GM18951 (cell line): ENCODE measurements at regions not wholly inside any gene's neighbourhood (a gene's known extent, or its start where the extent isn't known, plus 50 kb on each side); places are given as distances from the start of the nearest gene placed in this dataset.

Source experiments
- POLR2A ChIP-seq: IDR thresholded peaks from 4 replicates; pipeline ENCODE4 v1.6.1; 2011; ENCODE audit warnings: mild to moderate bottlenecking; ENCODE audit not compliant: insufficient read length, insufficient read depth; ENCODE audit errors: extremely low read depth
- in situ Hi-C: fragments of 300-500 bp; cut with MboI; formaldehyde crosslinking; loops from one replicate; pipeline ENCODE4 v1.12.0; 2022; ENCODE audit warnings: low sequenced_read_pairs, mixed read lengths, inconsistent platforms; ENCODE audit not compliant: unreplicated experiment

DNA sequence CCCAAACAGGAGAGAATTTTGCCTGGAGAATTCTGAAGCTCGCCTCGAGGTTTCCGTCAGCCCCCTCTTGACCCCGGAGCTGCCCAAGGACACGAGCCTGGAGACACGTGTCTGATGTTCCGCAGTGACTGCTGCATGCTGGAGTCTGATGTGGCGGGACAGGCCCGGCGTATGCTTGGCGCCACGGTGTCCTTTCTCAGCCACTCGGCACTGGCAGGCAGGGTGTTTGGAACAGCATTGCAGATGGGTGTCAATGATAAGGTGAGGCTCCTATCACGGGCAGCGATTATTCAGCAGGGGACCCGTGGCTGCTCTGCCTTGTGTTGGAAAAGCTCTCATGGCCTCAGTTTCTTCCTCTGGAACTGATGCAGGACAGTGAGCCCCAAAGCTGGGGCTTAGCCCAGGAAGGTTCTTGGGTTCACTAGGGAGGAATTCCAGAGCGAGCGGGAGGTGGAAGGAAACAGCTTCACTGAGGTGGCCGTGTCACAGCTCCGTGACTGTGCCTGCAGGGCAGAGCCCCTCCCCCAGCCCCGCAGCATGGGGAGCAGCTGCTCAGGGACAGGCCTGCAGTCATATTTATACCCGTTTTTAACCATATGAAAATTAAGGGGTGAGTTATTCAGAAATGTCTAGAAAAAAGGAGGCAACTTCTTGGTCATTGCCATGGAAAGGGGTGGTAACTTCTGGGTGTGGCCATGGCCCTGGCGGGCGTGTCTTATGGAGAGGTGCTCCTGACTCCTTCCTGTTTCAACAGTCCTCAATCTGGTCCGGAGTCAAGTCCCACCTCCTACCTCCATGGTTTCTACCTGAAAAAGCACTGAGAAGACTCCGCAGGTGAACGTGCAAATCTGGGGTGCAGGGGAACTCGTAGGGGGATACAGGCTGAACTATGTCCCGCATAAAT lies 123.4 kb downstream of the SIK1 start:
- in situ Hi-C loops: no loop called here
- TF ChIP-seq POLR2A: no peak

DNA sequence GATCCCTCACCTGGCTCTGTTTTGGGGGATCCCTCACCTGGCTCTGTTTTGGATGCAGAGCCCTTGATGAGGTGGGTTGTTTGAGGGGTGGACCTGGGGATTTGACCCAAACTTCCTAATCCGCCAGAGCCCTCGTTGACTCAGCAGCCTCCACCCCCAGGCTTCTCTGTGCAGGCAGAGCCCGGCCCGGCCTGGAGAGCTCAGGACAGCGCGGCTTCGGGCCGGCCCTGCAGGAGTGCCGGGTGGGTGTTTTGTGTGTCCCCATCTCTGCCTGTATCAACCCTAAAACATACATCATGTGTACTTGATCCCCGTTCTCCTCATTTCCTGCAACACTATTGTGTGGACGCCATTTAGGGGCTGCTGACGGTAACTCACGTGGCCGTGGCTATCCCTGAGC lies 124.2 kb downstream of the SIK1 start:
- in situ Hi-C loops: no loop called here
- TF ChIP-seq POLR2A: no peak

DNA sequence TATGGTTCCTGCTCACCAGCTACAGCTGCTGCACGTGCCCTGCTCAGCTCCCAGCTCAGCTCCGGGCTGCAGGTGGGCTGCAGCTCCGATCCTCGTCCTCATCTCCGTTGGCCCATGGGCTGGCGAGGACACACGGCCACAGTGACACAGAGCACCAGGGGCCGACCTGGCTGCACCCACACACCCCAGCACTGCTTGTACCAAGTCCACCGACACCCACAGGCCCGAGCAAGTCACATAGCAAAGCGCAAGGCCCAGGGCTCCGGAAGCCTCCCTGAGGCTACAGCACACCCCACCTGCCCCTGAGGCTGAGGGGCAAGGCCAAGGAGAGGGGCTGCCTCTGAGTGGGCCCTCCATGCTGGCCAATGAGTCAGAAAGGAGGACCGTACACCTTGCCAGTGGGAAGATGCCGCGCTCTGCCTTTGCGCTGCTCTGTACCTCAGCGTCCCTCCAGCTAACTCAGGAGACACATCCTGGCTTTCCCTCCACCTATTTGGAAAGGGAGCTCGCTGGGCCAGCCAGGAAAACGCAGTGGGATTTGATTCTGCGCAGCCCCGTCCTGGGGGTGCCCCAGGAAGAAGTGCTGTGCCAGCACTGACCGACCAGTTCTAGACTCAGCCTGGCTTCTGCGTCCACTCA lies 124.8 kb downstream of the SIK1 start:
- in situ Hi-C loops: no loop called here
- no peak for TF ChIP-seq POLR2A

GRCh38 chr21:43301409-43302061 lies 125.4 kb downstream of the SIK1 start:
- in situ Hi-C loops: no loop called here
- no peak for TF ChIP-seq POLR2A

GRCh38 chr21:43300496-43301408 lies 126.2 kb downstream of the SIK1 start:
- no peak for TF ChIP-seq POLR2A
- in situ Hi-C loops: no loop called here

GRCh38 chr21:43299441-43300277 lies 127.3 kb downstream of the SIK1 start:
- in situ Hi-C loops: no loop called here
- no peak for TF ChIP-seq POLR2A

- TF ChIP-seq POLR2A: no peak
- in situ Hi-C loops: no loop called here
Observed at GRCh38 chr21:43298546-43299440, 128.1 kb downstream of the SIK1 start.

GRCh38 chr21:43297989-43298388 lies 128.9 kb downstream of the SIK1 start:
- in situ Hi-C loops: no loop called here
- no peak for TF ChIP-seq POLR2A

GRCh38 chr21:43297391-43297981 lies 128.7 kb downstream of the CRYAA start:
- in situ Hi-C loops: no loop called here
- no peak for TF ChIP-seq POLR2A

GRCh38 chr21:43295066-43295958 lies 126.5 kb downstream of the CRYAA start:
- TF ChIP-seq POLR2A: no peak

More at GRCh38 chr21:43295066-43295958, 126.5 kb downstream of the CRYAA start:
- in situ Hi-C loops: no loop called here
